GM12864 (cell line): ENCODE measurements at regions not wholly inside any gene's neighbourhood (a gene's known extent, or its start where the extent isn't known, plus 50 kb on each side); places are given as distances from the start of the nearest gene placed in this dataset.

Experiments used
- DNase-seq: peaks from one replicate; pipeline ENCODE4 v3.0.0-alpha.2; 2011; ENCODE audit warnings: low read depth
- H3K4me3 ChIP-seq: 2 replicates; pipeline ENCODE4 v1.5.1; 2011; ENCODE audit warnings: mild to moderate bottlenecking, low read depth, low read length, control low read depth
- TF ChIP-seq, protein P1 (sequence below): IDR thresholded peaks from 2 replicates; pipeline ENCODE4 v1.5.1; 2011; ENCODE audit warnings: low read depth, mild to moderate bottlenecking, moderate library complexity, low read length, control low read depth, inconsistent platforms; ENCODE audit errors: missing control alignments

DNA sequence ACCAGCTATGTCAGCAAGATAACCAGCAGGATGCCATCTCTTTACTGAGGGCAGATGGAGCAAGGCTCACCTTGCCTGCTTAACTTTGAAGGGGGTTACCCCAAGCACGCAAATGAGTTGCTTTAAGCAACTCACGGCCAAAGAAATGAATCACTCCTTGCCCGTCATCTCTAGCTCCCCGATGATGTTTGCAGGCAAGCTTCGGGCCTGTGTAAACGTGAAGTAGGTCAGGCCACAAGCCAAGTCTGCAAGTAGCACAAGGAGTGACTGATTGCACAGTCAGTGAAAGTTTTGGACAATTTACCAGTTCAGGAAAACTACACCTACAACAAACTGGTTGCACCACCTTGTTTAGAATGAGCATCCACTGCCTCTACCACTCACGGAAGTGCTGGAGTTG lies 699.7 kb upstream of the TBX3 start:
- H3K4me3 ChIP-seq = no peak overlapping the region
- no peak for DNase-seq
- TF ChIP-seq, protein P1, sequence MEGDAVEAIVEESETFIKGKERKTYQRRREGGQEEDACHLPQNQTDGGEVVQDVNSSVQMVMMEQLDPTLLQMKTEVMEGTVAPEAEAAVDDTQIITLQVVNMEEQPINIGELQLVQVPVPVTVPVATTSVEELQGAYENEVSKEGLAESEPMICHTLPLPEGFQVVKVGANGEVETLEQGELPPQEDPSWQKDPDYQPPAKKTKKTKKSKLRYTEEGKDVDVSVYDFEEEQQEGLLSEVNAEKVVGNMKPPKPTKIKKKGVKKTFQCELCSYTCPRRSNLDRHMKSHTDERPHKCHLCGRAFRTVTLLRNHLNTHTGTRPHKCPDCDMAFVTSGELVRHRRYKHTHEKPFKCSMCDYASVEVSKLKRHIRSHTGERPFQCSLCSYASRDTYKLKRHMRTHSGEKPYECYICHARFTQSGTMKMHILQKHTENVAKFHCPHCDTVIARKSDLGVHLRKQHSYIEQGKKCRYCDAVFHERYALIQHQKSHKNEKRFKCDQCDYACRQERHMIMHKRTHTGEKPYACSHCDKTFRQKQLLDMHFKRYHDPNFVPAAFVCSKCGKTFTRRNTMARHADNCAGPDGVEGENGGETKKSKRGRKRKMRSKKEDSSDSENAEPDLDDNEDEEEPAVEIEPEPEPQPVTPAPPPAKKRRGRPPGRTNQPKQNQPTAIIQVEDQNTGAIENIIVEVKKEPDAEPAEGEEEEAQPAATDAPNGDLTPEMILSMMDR = no peak

DNA sequence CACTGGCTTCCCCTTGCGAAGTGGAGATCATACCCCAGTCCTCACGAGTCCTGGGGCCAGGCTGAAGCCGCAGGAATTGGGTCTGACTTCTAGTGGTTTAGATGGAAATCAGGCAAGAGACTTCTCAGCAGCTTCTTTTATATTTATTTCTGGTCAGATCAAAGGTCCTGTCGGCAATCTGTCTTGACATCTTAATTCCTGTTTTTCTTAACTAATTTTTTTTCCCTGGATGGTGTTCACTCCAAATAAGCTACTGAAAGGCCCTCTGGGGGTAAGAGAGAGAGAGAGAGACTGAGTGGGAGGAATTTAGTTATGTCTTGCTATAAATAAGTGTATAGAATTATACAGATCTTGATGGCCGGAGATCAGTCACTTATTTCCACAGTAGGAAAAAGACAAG lies 698.7 kb upstream of the TBX3 start:
- TF ChIP-seq, protein P1 = no peak
- no peak for DNase-seq
- no peak overlapping the region for H3K4me3 ChIP-seq

DNA sequence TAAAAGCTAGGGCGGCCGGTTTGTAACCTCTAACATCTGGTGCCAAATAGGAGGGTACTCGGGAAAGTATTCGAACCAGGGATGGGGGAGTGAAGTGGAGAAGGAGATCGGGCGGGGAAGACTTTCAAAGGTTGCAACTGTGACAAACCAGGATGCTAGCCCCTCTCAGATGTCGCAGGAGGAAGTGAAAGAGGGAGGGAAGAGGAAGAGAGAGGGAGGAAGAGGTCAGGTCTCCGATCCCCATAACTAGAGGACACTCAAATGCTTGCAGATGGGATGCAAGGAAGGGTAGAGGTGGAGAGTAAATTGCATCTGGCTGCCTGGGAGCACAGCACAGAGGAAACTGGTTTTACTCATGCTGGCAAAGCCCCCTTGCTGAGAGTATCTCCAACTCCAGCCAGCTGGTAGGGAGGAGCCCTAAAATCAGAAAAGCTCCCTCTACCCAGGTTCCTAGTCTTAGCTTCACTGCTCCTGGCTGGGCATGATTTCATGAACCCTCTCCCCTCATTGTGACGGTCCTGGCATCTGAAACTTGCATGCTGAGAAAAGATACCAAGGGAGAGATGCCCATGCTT lies 696.7 kb upstream of the TBX3 start:
- DNase-seq = no peak
- H3K4me3 ChIP-seq = no peak overlapping the region
- TF ChIP-seq, protein P1 = no peak

DNA sequence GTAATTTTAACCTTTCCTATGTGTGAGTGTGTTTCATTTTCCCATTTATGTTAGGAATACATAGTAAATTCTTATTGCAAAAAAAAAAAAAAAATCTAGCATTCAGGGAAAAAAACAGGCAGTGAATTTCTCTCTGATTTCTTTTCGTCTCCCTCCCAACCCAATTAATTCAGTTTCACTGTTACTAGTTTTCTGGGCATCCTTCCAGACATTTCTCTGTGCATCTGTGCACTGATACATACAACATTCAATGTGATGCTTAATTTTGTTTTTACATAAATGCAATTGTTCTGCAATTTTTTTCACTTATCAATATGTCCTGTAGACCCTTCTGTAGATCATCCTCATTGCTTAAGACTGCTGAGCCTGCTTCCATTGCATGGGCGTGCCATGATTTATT lies 694.3 kb upstream of the TBX3 start:
- H3K4me3 ChIP-seq = no peak overlapping the region
- no peak for DNase-seq
- TF ChIP-seq, protein P1 = no peak

DNA sequence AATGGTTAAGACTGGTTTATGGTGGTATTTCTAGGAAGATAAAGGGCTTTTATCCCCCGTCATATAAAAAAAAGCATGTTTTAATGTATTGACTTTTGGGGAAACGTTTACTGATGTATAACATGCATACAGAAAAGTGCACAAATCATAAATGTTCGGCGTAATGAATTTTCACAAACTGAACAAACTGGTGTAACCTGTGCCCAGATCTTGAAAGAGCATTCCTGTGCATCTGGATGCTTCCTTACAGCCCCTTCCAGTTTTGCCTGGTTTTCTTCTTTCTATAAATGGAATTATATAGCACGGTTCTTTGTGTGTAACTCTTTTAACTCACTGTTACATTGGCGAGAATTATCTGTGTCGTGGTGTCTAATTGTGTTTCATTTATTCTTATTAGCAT lies 693.8 kb upstream of the TBX3 start:
- no peak overlapping the region for H3K4me3 ChIP-seq
- TF ChIP-seq, protein P1 = no peak
- DNase-seq = no peak

DNA sequence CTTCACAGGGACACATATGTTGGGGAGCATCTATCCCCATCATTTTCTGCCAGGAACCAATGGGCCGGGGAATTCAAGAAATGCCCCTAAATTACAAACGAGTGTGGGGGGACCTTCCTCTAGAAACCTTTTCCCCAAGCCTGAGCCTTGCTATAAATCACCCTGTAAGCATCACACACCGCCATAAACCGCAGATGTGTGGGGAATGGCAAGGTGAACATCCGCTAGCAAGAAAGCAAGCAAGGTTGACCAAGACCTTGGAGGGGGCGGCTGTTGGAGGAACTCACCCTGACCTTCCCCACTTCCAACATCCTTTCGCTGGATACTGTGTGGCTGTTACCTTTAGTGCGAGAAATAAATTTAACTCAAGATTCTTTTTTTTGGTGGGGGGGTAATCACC lies 693.3 kb upstream of the TBX3 start:
- DNase-seq = no peak
- TF ChIP-seq, protein P1 = no peak
- no peak overlapping the region for H3K4me3 ChIP-seq
